ENCODE measurements at regions not wholly inside any gene's neighbourhood (a gene's known extent, or its start where the extent isn't known, plus 50 kb on each side); places are given as distances from the start of the nearest gene placed in this dataset.

GRCh38 chr13:107466326-107467099, 748.8 kb downstream of the LIG4 start:
- Mint-ChIP-seq H3K9me3 (no peaks in the 10 kb centered on the region), H3K27ac (no peak overlapping the region), H3K4me3 (no peak overlapping the region), H3K27me3 (ENCODE audit: low read depth) (no peaks in the 10 kb centered on the region), H3K36me3 (ENCODE audit: insufficient read depth in 1 of 3, low read depth in 3 of 3) (no peaks in the 10 kb centered on the region), H3K4me1 (peaks cover 0 to 4% of the 10 kb centered on the region in 2 experiments; a peak in 1 of 4 replicates)
- H3K27ac ChIP-seq (ENCODE audit: insufficient read length, low read depth, low read length), result no peak overlapping the region
- H3K4me1 ChIP-seq (ENCODE audit: insufficient read depth, low read length), result no peaks in the 10 kb centered on the region
- H3T11ph ChIP-seq (ENCODE audit: low read length), result no peak overlapping the region
- no peak overlapping the region for H2BK5ac ChIP-seq (ENCODE audit: insufficient read length, low read length)
- TF ChIP-seq CTCF (conservative IDR thresholded peaks at IDR 0.05), result no peak
- no peak overlapping the region for H4K91ac ChIP-seq (ENCODE audit: insufficient read length, low read depth, low read length)
- no peak overlapping the region for H3K9ac ChIP-seq (ENCODE audit: extremely low read depth, insufficient read length, low read length)
- DNase-seq, result peak; percentile 31
- no peak overlapping the region for H4K8ac ChIP-seq (replicated peaks; ENCODE audit: insufficient read length, low read depth, low read length)
- H3K18ac ChIP-seq (ENCODE audit: insufficient read length, low read depth, low read length), result no peak overlapping the region
- no peak overlapping the region for H2BK20ac ChIP-seq (ENCODE audit: low read depth, low read length, poor library complexity, severe bottlenecking)
- H2AFZ ChIP-seq (ENCODE audit: low read length), result no peak overlapping the region
- H3K4me2 ChIP-seq (ENCODE audit: insufficient read depth, insufficient read length, low read length), result no peak overlapping the region
- H3K79me2 ChIP-seq (ENCODE audit: insufficient read depth, low read length), result no peaks in the 10 kb centered on the region
- H3K27me3 ChIP-seq (ENCODE audit: insufficient read depth, low read length), result no peaks in the 10 kb centered on the region
- H2BK15ac ChIP-seq (ENCODE audit: low read depth, low read length), result no peak overlapping the region
- no peak overlapping the region for H3K56ac ChIP-seq (ENCODE audit: insufficient read length, low read depth, low read length)
- WGBS (ENCODE audit: extremely low coverage, insufficient read length, low lambda C conversion rate), result no CpG with 5 or more reads among the region's 3 CpGs
- H3K23me2 ChIP-seq (ENCODE audit: insufficient read length, low read depth, low read length, poor library complexity, severe bottlenecking), result no peaks in the 10 kb centered on the region
- H3K4ac ChIP-seq (ENCODE audit: low read depth, low read length), result no peak overlapping the region
- no peak overlapping the region for H2BK12ac ChIP-seq (ENCODE audit: insufficient read length, low read depth, low read length)
- H4K20me1 ChIP-seq (ENCODE audit: control insufficient read depth, insufficient read depth, insufficient read length), result no peaks in the 10 kb centered on the region
- H3K9me3 ChIP-seq (ENCODE audit: control insufficient read depth, low read depth, low read length), result no peaks in the 10 kb centered on the region
- no peaks in the 10 kb centered on the region for H3K79me1 ChIP-seq (ENCODE audit: insufficient read depth, low read depth, low read length, poor library complexity, severe bottlenecking)
- H4K5ac ChIP-seq (ENCODE audit: insufficient read length, low read depth, low read length), result no peak overlapping the region
- H3K14ac ChIP-seq (ENCODE audit: insufficient read depth, low read length), result no peak overlapping the region
- no peak overlapping the region for H2BK120ac ChIP-seq (ENCODE audit: low read depth, low read length, poor library complexity, severe bottlenecking)
- no peak overlapping the region for H3K23ac ChIP-seq (ENCODE audit: insufficient read length, low read depth, low read length)
- no peak overlapping the region for H2AK5ac ChIP-seq (ENCODE audit: insufficient read length, low read length)

Measured in H9 (cell line).